ENCODE measurements at regions not wholly inside any gene's neighbourhood (a gene's known extent, or its start where the extent isn't known, plus 50 kb on each side); places are given as distances from the start of the nearest gene placed in this dataset.

DNA sequence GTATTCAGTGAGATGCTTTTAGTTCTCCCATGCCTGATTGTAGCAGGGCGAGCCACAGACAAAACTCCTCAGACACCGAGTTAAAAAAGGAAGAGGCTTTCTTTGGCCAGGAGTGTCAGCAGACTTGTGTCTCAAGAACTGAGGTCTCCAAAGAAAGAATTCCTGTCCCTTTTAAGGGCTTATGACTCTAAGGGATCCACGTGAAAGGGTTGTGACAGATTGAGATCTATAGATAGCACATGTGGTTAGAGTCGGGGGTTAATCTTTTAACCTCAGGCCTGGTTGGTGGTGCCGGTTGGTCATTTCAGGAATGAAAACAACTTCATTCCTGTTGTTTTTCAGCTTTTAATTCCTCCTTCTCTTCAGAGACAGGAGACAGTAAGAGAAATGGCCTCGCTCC is 168.8 kb upstream of the GRIK2 start (continued):
- TF ChIP-seq ATF7-NPFF (CRISPR knock-in tag; IDR thresholded peaks at IDR 0.05; ENCODE audit: low read depth): no peak

DNA sequence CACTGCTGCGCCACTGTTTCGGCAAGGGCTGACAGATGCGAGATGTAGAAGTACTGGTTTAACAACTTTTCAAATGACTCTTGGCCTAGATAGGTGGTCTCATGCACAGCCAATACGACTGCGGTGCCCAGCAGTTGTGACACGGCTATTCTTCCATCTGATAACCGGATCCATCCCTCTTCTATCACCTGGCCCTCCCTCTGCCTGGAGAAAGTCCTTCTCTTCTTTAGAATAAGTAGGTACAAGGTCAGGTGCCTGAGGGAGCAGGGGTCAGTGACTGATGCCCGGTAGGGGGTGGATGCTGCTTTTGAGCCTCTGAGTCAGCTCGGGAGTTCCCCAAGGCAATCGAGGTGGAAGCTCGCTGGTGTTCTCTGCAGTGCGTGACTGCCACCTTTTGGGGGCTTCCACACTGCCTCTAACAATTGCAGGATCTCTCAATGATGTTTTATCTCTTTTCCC is 166.8 kb upstream of the GRIK2 start:
- H3K27me3 ChIP-seq (ENCODE audit: control insufficient read depth in 1 of 2, insufficient read depth in 2 of 2, low read length in 2 of 2): no peaks in the 10 kb centered on the region
- ChIA-PET POLR2A (no interaction called here), CTCF (ENCODE audit: low intra/inter-chr PET ratio, low total read pairs) (no interaction called here)
- no peak for FAIRE-seq
- peak; percentile 20 for DNase-seq (ENCODE audit: low spot score)
- WGBS (ENCODE audit: low lambda C conversion rate): 60% methylated on average over 9 of the region's 12 CpGs
- H3K79me2 ChIP-seq (ENCODE audit: insufficient read depth, low read length): no peaks in the 10 kb centered on the region
- in situ Hi-C loops (cut with HindIII; ENCODE audit: extremely low pct_ligation_motif_present, low pct_unique_long_range_greater_than_20kb): no loop called here
- intact Hi-C loops (cut with micrococcal nuclease; ENCODE audit: unreplicated experiment): loop anchor here (2.0 kb wide), 1 partner anchor 452 kb away; no protein-coding TSS in a partner anchor
- BruUV-seq (replicated peaks): no TSS peak
- no peak overlapping the region for H3K9ac ChIP-seq (ENCODE audit: insufficient read depth, low read depth, low read length)
- H3K27ac ChIP-seq (ENCODE audit: extremely low read length, insufficient read depth, low read length): no peak overlapping the region
- H2AFZ ChIP-seq (ENCODE audit: low read length): no peak overlapping the region
- no peak overlapping the region for H3K4me3 ChIP-seq (replicated peaks in 1 of 3; ENCODE audit: insufficient read depth in 1 of 3, low read depth in 2 of 3, low read length in 3 of 3)
- H3K4me2 ChIP-seq (ENCODE audit: low read depth, low read length): no peak overlapping the region
- H3K4me1 ChIP-seq (ENCODE audit: insufficient read depth, low read length): no peaks in the 10 kb centered on the region
- H3K9me3 ChIP-seq (ENCODE audit: low read length): no peaks in the 10 kb centered on the region
- H3K36me3 ChIP-seq (replicated peaks in 1 of 2; ENCODE audit: control insufficient read depth in 1 of 2, insufficient read depth in 2 of 2, low read length in 2 of 2): no peaks in the 10 kb centered on the region
- peak; percentile 75 for ATAC-seq
- no peaks in the 10 kb centered on the region for H4K20me1 ChIP-seq (ENCODE audit: insufficient read depth, low read length)
- TF ChIP-seq, protein P1, sequence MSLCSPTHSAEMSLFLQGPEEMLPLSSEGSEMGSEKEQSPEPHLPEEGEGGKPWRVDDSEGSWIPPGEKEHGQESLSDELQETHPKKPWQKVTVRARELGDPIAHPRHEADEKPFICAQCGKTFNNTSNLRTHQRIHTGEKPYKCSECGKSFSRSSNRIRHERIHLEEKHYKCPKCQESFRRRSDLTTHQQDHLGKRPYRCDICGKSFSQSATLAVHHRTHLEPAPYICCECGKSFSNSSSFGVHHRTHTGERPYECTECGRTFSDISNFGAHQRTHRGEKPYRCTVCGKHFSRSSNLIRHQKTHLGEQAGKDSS (CRISPR knock-in tag; IDR thresholded peaks at IDR 0.05; ENCODE audit: borderline replicate concordance, low read depth): no peak
- TF ChIP-seq, protein P2, sequence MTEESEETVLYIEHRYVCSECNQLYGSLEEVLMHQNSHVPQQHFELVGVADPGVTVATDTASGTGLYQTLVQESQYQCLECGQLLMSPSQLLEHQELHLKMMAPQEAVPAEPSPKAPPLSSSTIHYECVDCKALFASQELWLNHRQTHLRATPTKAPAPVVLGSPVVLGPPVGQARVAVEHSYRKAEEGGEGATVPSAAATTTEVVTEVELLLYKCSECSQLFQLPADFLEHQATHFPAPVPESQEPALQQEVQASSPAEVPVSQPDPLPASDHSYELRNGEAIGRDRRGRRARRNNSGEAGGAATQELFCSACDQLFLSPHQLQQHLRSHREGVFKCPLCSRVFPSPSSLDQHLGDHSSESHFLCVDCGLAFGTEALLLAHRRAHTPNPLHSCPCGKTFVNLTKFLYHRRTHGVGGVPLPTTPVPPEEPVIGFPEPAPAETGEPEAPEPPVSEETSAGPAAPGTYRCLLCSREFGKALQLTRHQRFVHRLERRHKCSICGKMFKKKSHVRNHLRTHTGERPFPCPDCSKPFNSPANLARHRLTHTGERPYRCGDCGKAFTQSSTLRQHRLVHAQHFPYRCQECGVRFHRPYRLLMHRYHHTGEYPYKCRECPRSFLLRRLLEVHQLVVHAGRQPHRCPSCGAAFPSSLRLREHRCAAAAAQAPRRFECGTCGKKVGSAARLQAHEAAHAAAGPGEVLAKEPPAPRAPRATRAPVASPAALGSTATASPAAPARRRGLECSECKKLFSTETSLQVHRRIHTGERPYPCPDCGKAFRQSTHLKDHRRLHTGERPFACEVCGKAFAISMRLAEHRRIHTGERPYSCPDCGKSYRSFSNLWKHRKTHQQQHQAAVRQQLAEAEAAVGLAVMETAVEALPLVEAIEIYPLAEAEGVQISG (CRISPR knock-in tag; IDR thresholded peaks at IDR 0.05): no peak
- TF ChIP-seq RAD21 (CRISPR knock-in tag; IDR thresholded peaks at IDR 0.05): 0 out of 2 replicates have a peak, but pooled peaks have one; percentile 28
- TF ChIP-seq MTF2 (CRISPR knock-in tag; IDR thresholded peaks at IDR 0.05; ENCODE audit: borderline replicate concordance): no peak
- TF ChIP-seq MED8 (CRISPR knock-in tag; IDR thresholded peaks at IDR 0.05; ENCODE audit: insufficient replicate concordance): no peak
- TF ChIP-seq, protein P3, sequence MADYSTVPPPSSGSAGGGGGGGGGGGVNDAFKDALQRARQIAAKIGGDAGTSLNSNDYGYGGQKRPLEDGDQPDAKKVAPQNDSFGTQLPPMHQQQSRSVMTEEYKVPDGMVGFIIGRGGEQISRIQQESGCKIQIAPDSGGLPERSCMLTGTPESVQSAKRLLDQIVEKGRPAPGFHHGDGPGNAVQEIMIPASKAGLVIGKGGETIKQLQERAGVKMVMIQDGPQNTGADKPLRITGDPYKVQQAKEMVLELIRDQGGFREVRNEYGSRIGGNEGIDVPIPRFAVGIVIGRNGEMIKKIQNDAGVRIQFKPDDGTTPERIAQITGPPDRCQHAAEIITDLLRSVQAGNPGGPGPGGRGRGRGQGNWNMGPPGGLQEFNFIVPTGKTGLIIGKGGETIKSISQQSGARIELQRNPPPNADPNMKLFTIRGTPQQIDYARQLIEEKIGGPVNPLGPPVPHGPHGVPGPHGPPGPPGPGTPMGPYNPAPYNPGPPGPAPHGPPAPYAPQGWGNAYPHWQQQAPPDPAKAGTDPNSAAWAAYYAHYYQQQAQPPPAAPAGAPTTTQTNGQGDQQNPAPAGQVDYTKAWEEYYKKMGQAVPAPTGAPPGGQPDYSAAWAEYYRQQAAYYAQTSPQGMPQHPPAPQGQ (CRISPR knock-in tag; IDR thresholded peaks at IDR 0.05; ENCODE audit: borderline replicate concordance): no peak
- TF ChIP-seq, protein P4, sequence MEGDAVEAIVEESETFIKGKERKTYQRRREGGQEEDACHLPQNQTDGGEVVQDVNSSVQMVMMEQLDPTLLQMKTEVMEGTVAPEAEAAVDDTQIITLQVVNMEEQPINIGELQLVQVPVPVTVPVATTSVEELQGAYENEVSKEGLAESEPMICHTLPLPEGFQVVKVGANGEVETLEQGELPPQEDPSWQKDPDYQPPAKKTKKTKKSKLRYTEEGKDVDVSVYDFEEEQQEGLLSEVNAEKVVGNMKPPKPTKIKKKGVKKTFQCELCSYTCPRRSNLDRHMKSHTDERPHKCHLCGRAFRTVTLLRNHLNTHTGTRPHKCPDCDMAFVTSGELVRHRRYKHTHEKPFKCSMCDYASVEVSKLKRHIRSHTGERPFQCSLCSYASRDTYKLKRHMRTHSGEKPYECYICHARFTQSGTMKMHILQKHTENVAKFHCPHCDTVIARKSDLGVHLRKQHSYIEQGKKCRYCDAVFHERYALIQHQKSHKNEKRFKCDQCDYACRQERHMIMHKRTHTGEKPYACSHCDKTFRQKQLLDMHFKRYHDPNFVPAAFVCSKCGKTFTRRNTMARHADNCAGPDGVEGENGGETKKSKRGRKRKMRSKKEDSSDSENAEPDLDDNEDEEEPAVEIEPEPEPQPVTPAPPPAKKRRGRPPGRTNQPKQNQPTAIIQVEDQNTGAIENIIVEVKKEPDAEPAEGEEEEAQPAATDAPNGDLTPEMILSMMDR (CRISPR knock-in tag; IDR thresholded peaks at IDR 0.05): peak; percentile 54
- no peak for TF ChIP-seq ZNF790 (CRISPR knock-in tag; IDR thresholded peaks at IDR 0.05; ENCODE audit: borderline replicate concordance)
- TF ChIP-seq, protein P5, sequence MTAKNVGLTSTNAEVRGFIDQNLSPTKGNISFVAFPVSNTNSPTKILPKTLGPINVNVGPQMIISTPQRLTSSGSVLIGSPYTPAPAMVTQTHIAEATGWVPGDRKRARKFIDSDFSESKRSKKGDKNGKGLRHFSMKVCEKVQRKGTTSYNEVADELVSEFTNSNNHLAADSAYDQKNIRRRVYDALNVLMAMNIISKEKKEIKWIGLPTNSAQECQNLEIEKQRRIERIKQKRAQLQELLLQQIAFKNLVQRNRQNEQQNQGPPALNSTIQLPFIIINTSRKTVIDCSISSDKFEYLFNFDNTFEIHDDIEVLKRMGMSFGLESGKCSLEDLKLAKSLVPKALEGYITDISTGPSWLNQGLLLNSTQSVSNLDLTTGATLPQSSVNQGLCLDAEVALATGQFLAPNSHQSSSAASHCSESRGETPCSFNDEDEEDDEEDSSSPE (CRISPR knock-in tag; IDR thresholded peaks at IDR 0.05): no peak
- TF ChIP-seq ZFP36L1 (CRISPR knock-in tag; IDR thresholded peaks at IDR 0.05): no peak
- TF ChIP-seq STAG1 (CRISPR knock-in tag; IDR thresholded peaks at IDR 0.05): peak; percentile 61
- no peak for TF ChIP-seq MEIS2 (CRISPR knock-in tag; IDR thresholded peaks at IDR 0.05)
- TF ChIP-seq U2AF2 (IDR thresholded peaks at IDR 0.05; ENCODE audit: low read depth, low read length): no peak
- TF ChIP-seq ATF7-NPFF (CRISPR knock-in tag; IDR thresholded peaks at IDR 0.05; ENCODE audit: low read depth): no peak
